NCI-H187 (cell line): ENCODE measurements at regions not wholly inside any gene's neighbourhood (a gene's known extent, or its start where the extent isn't known, plus 50 kb on each side); places are given as distances from the start of the nearest gene placed in this dataset.
"Not testable (repeated sequence)": the region's sequence is repeated elsewhere in the genome, so short reads cannot be mapped to it uniquely, and the experiment has no call there.

Experiments used
- DNase-seq, 2 experiments: peaks; one replicate each; lab custom pipeline; 2025; lab: John Stamatoyannopoulos, UW

DNA sequence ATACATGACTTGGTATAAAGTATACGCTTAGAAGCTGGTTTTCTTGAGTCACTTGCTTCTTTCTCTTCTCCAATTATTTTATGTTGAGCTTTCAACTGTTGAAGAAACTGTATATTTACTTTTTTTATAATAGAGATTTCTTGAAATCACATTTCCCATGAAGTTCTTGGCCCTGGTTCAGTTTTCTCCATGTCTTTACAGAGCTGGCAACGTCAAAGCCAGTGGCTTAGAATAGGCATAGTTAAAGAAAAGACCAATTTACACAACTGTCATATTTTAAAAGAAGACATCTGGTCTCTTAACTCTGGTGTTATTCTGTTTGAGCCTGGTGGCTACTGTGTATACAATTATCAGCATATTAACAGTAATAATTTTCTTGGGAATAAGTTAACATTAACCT lies 1249.3 kb downstream of the CDH12 start:
- no peak for DNase-seq

DNA sequence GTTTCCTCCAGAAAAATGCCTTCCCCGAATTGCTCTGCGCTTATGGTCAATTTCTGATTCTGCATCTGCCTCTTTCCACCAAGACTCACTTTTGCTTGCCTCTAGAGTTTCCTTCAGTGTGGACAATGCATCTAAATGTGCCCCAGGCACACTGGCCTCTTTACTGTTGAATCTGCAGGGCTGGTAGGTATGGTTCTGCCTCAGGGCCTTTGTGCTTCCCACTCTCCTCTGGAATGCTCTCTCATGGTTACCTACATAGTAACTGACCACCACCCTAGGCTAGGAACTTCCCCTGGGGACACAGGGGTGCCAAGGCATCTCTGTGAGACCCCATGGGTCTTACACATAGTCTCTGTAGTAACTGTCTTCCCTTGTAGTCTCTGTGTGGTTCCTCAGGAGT lies 1258.6 kb downstream of the CDH12 start:
- no peak for DNase-seq

DNA sequence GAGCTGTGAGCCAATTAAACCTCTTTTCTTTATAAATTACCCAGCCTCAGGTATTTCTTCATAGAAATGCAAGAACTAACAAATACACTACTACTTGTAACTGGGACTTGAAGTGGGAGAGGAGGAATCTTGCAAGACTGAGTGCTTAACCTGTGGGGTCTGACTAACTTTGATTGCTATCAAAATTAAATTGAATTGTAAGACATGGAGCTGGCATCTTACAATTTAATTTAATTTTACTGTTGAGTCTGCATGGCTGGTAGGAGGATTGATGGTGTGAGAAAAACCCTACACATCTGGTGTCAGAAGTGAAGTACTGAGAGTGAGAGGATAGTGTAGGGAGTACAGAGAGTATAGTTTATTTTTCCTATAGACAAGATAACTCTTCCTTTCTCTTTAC lies 1259.9 kb downstream of the CDH12 start:
- no peak for DNase-seq

DNA sequence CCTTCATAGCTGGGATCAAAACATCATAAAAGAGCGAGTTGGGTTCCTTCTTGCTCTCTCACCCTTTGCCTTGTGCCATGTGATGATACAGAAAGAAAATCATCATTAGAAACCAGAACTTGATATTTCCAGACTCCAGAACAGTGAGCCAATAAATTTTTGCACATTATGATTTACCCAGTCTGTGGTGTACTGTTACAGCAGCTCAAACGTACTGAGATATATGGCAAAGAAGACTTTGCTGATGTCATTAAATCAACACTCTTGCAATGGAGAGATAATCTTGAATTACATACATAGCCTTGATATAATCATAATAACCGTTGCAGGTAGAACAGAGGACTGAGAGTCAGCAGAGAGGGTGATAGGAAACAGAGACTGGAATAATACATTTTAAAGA lies 1271.6 kb downstream of the CDH12 start:
- DNase-seq = no peak

DNA sequence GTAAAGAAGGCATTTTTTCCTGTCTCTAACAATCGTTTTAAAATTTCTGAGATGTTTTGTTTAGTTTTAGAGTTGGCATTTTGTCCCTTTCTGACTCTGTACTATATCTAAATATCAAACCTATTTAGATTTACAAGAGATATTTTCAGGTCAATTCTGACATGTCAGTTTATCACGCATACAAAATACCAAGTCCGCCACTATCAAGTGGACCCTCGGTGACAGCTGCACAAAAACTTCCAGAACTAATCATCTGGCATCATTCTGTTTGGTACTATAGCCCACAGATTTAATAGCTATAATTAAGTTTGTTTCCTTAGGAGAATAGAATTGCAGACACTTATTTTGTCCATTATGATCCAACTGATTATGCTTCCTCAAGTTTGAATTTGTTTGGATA lies 1278.2 kb downstream of the CDH12 start:
- DNase-seq = no peak

DNA sequence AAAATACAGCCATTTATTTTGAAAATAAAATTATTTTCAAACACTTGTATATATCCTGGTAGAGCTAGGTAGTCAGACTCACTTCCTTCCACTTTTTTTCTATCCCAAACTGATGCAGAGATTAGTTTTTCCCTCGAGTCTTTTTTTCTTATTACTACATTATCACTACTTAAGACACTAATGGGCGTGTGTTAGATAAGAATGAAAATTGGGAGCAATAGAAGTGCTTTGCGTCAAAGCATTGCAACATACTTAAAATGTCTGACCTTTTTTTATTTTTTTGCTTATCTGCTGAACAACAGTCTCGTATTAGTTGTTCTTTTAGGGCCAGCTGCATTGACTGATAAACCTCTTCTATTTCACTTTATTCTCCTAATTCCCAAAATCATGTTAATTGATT lies 1278.7 kb downstream of the CDH12 start:
- DNase-seq = no peak

DNA sequence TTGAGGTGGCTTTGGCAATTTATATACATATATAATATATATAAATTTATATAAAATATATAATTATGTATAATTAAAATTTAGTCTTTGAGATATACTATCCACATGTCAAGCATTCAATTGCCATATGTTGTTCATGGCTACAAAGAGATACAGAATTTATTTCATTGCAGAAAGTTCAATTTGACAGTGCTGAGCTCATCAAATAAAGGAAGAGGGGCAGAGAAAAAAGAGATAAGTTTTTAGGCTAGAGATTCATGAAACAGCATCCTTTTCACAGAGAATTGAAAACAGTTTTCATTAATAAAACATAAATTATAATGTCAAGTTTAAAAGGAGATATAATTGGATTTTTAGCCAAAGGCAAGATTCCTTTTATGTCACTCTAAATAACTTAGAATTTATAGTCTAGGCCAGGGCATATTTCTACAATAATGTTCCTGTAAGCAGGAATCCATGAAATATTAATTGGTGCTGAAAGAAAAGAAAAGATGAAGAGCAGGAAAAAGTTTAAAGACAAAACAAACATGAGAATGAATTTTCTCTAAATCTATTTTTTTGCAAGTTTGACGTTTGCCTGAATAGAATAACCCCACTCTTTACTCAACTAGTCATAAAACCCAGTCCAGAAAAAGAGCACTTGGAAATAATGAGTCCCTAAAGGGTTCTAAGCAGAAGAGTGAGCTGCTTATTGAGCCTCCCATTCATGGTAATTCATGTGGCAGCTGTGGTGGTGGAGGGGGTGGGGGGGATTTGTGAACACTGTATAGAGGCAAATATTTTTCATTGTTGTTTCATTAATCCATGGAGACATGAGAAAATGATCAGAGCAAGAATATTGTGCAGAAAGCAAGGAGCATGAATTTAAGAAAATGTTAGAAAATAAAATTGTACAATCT lies 1279.5 kb downstream of the CDH12 start:
- DNase-seq = no peak

DNA sequence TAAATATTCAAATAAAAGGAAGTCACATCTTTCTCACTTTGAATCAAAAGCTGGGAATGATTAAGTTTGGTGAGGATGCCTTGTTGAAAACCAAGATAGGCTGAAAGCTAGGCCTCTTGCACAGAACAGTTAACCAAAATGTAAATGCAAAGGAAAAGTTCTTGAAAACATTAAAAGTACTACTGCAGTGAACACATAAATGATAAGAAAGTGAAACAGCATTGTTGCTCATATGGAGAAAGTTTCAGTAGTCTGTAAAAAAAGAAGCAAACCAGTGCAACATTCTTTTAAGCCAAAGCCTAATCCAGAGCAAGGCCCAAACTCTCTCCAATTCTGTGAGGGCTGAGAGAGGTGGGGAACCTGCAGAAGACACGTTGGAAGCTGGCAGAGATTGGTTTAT lies 1281.9 kb downstream of the CDH12 start:
- not testable (repeated sequence) for DNase-seq

DNA sequence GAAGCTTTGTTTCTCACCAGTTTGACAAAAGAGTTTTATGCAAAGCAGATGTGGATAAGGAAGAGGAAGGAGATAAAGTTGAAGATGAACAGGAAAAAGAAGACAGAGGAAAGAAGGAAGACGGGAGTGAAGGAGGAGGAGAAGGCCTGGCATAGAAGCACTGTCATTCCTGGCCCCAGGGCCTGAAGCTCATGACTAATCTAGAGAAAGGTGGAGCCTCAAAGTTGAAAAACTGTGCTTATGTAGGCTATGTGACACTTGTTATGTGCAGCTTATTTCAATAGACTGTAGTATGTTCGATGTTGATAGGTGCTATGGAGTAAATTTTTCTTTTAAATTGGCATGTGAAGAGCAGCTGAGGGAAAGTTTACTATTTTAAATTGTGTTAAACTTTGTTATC lies 1294.0 kb downstream of the CDH12 start:
- DNase-seq = not testable (repeated sequence)

DNA sequence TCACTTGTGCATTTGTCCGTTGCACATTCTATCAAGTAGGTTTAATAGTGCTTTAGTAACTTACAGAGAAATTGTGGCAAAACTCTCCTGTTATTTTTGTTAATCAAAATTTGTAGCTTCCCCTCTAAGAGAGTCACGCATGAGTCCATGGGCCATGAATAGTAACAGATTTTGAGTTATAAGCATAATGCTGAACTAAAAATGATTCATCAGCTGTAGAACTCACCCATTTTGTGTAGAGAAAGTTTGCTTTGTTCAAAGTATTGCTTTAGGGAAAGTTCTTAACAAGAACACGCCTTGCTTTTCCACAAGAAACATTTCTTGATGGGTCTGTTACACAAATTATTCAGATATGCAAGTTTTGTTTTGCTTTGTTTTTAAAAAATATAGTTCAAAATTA lies 1300.9 kb downstream of the CDH12 start:
- DNase-seq = not testable (repeated sequence)

DNA sequence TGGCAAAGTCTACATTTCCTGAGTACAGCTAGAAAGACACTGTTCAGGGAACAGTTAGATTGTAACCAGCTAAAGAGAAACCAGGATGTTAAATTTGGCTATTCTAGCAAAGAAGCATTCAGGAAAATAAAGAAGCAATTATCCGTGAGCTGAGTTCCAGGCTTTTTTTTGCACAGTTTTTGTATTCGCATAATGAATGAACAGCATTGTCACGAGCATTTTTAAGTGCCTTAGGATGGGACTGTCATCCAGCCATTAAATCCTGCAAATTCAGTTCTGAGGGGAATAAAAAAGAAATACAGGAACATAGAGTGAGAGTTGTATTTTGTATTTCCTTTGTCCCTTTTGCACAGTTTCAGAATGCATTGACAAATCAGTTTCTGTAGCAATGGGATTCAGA lies 1302.2 kb downstream of the CDH12 start:
- not testable (repeated sequence) for DNase-seq

DNA sequence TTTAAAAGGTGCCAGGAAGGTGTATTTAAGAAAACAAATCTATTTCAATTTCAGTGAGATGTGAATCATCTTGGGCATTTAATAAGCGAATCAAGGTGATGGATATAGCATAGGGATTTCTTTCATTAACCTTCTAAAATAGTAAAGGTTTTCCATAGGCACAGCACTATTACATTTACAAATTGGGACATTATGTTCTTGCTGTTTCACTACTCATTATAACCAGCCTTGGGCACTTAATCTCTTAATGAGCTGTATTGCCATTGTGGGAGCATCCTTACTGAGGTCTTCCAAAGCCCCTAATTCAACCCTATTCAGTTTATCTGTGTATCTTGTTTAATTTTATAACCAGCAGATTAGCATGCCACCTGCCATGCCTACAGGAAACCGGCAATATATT lies 1305.5 kb downstream of the CDH12 start:
- not testable (repeated sequence) for DNase-seq

DNA sequence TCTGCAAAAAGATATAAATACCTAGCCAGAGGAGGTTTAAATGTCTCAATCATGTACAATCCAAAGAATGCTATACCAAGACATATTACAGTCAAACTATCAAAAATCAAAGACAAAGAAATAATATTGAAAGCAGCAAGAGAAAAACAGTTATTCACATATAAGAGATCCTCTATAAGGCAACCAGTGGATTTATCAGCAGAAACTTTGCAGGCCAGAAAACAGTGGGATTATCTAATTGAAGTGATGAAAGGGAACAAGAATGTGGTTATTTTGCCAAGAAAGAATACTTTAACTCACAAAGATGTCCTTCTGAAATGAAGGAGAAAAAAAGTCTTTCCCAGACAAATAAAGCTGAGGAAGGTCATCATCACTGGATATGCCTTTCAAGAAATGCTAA lies 1318.0 kb downstream of the CDH12 start:
- not testable (repeated sequence) for DNase-seq

DNA sequence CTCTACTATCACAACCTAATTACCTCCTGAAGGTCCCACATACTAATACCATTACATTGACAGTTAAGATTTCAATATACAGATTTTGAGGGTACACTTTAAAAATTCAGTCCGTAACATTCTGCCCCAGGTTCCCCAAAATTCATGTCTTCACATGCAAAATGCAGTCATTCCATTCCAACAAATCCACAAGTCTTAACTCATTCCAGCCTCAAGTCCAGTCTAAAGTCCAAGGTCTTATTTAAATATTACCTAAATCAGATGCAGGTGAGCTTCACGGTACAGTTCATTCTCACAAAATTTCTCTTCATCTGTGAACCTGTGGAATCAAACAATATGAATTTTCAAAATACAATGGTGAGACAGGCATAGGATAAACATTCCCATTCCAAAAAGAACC lies 1332.0 kb downstream of the CDH12 start:
- not testable (repeated sequence) for DNase-seq

DNA sequence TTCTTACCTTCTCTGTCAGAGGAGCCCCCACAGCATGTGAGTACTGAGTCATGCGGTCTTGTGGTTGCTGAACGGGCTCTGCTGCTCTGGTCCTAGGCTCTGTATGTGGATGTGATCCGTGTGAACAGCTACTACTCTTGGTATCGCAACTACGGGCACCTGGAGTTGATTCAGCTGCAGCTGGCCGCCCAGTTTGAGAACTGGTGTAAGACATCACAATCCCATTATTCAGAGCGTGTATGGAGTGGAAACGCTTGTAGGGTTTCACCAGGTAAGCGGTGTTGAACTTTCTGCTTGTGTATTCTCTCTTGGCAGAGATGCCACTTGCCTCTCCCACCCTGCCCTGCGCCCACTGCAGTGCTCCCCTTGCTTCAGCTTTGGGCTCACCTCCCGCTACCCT lies 1356.2 kb downstream of the CDH12 start:
- DNase-seq = not testable (repeated sequence)

DNA sequence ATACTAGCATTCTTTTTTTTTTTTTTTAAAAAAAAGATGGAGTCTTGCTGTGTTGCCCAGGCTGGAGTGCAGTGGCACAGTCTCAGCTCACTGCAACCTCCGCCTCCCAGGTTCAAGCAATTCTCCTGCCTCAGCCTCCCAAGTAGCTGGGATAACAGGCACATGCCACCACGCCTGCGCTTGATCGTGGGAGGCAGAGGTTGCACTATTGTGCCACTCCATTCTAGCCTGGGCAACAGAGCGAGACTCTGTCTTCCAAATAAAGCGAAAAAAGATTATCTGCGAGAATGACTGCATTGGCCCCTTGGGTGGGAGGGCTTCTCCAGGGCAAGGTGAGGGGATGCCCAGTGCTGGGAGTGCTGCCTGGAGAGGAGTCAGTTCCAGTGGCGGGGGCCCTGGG lies 1357.1 kb downstream of the CDH12 start:
- not testable (repeated sequence) for DNase-seq

DNA sequence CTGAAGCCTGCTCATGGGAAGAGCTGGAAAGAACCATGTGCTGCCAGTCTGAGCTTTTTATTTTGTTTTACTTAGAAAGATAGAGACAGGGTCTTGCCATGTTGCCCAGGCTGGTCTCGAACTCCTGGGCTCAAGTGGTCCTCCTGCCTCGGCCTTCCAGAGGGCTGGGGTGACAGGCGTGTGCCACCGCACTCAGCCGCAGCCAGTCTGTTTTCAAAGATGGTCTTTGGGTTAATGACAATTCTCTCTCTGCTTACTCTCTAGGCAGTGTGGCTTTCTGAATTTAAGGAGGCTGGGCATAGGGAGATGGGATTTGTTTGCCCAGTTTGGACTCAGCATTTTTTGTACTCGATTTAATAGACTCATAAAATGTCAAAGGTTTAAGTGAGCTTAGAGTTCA lies 1357.9 kb downstream of the CDH12 start:
- not testable (repeated sequence) for DNase-seq

DNA sequence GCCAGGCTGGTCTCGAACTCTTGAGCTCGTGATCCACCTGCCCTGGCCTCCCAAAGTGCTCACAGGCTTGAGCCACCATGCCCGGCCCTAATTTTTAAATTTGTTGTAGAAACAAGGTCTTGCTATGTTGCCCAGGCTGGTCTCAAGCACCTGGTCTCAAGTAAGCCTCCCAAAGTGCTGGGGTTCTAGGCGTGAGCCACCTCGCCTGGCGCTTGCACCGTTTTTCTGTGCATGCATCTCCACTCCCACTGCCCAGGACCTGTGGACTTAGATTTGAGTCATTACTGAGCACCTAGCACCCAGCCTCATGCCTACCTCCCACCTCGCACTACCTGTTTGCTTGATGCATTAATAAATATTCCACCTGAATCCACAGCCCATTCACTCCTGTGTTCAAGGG lies 1359.1 kb downstream of the CDH12 start:
- not testable (repeated sequence) for DNase-seq

DNA sequence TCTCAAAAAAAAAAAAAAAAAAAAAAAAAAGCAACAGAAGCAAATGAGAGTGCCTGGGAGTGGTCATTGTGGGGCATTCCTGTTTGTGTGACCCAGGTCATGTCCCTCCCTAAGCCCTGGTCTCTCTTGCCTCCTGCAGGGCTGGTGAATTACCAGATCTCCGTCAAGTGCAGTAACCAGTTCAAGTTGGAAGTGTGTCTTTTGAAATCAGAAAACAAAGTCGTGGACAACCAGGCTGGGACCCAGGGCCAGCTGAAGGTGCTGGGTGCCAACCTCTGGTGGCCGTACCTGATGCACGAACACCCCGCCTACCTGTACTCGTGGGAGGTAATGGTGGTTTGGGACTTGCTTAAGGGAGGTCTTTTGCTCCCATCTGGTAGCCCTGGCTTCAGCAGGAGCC lies 1362.0 kb downstream of the CDH12 start:
- not testable (repeated sequence) for DNase-seq

DNA sequence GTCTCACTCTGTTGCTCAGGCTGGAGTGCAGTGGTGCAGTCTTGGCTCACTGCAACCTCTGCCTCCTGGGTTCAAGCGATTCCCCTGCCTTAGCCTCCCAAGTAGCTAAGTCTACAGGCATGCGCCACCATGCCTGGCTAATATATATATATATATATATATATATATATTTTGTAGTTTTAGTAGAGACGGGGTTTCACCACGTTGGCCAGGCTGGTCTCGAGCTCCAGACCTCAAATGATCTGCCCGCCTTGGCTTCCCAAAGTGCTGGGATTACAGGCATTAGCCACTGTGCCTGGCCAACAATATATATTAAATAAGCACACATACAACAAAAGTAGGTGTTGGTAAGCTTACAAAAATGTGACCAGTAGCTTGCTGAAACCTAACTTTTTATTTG lies 1364.3 kb downstream of the CDH12 start:
- not testable (repeated sequence) for DNase-seq

DNA sequence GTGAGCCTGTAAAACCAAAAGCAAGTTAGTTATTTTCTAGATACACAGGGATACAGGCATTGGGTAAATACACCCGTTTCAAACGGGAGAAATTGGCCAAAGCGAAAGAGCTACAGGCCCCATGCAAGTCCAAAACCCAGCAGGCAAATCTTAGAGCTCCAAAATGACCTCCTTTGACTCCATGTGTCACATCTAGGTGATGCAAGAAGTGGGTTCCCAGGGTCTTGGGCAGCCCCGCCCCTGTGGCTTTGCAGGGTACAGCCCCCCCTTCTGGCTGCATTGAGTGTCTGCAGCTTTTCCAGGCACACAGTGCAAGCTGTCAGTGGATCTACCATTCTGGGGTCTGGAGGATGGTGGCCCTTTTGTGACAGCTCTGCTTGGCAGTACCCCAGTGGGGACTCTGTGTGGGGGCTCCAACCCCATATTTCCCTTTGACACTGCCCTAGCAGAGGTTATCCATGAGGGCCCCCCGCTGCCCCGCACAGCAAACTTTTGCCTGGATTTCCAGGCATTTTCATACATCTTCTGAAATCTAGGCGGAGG lies 1367.6 kb downstream of the CDH12 start:
- not testable (repeated sequence) for DNase-seq

DNA sequence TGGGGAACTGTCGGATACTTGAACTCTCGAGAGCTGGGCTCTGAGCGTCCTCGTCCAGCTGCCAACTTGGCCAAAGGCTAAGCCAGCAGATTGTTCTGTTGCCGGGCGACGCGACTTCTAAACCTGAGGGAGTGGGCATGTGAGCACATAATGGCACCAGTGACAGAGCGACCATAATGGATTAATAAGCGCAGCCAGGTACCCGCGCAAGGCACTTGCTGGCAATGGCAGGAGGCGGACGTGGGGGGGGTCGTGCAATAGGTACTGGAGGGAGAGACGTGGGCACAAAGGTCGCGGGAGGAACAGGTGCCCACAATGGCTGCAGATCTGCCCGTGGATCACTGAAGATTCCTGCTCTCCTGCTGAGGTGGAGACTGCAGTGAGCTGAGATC lies 1368.7 kb downstream of the CDH12 start:
- DNase-seq = not testable (repeated sequence)

DNA sequence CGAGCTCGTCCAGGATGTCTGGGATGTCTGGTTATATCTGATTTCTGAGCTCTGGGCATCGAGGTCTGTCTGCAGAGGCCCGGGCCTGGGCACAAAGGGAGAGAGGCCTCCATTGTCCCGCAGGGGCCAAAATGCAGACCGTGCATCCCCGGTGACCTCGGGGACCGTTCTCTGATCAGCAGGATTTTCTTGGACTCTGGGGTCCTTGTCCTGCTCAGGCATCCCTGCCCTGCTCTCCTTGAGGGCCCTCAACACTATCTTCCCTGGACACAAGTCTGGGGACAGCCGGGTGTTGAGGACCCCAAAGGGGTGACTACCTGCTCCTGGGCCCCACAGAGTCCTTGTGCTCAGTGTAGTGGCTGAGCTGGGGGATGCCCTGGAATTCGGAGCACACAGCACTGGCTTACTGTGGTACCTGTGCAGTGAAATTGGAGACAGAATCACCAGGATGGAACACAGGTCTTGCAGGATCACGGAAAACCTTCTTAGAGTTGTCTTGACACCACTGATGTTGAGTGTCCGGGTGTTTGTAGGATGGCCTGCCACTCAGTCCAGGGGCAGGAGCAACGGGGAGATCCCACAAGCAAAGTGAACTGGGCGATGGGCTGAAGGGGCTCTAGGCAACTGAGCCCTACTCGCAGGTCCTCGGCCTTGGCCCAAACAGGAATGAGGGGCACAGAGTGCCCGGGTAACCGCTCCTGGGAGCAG lies 1369.2 kb downstream of the CDH12 start:
- DNase-seq = not testable (repeated sequence)
